ENCODE measurements at regions not wholly inside any gene's neighbourhood (a gene's known extent, or its start where the extent isn't known, plus 50 kb on each side); places are given as distances from the start of the nearest gene placed in this dataset.

- no peak for TF ChIP-seq CTCF (IDR thresholded peaks at IDR 0.05; ENCODE audit: insufficient read depth, low read length)
- TF ChIP-seq POLR2AphosphoS5 (IDR thresholded peaks at IDR 0.05; ENCODE audit: low read depth) = no peak
These were observed 1023.5 kb upstream of the CELF2 start for GRCh38 chr10:9994131-9994530.

All from HL-60 (cell line).